NCI-H1417 (cell line): ENCODE measurements at regions not wholly inside any gene's neighbourhood (a gene's known extent, or its start where the extent isn't known, plus 50 kb on each side); places are given as distances from the start of the nearest gene placed in this dataset.

Source experiments
- DNase-seq, 3 experiments: peaks; one replicate each; lab custom pipeline; 2025; lab: John Stamatoyannopoulos, UW

DNA sequence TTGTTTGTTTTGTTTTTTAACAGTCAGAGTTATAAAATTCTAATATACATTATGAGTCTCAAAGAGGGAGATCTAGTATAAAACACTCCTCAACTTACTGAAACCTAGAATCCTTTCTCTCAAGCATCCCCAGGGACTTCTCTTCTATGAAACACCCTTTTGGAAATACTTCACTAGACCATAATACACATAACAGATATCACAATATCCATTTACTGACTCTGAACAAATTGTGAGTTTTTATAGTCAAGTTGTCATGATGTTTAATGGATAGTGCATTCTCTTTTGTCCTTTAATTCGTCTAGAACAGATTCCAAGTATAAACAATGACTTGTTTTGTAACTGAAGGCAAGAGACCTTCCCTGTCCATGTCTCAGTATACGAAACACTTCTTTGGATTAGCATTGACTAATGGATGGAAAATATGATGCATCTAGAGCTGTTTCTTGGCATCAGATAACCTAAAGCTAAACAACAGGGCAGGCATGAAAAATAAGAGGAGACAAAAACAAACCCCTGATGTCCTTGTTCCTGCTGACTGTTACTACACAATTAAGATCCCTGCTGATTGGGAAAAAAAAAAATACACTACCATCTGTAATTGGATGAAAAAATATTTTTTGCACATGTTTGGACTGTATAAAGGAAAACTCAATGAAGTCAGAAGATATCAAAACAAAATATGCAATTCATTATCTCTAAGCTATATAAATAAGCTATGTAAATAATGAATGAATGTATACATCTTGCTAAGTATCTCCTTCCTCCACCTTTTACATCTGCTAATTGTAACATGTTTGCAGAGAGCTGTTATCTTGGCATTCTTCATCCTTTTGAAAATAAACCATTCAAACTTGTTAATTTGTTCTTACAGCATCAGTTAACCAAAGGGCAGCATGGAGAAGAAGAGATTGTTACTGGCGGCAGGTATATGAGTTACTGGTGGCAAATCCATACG lies 214.2 kb downstream of the LACC1 start:
- DNase-seq, result peak in 2 of 3 experiments; percentile 6 to 32

DNA sequence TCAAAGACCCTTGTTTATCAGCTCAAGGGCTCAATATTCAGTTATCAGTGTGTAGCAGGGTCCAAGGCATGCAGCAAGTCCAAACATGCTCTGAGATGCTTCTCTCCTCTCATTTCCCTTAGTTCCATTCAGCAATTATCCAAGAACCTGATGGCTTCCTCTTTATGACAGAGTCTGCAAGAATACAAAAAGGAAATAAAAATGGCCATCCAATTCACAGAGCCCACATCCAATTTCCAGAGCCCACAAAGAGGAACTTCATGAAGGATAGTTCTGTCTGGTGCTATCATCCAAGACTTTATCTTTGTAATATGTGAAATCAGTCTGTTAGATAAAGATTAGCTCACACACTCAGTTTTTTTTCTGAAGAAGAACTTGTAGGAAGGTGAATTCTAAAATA lies 217.2 kb downstream of the LACC1 start:
- no peak for DNase-seq

DNA sequence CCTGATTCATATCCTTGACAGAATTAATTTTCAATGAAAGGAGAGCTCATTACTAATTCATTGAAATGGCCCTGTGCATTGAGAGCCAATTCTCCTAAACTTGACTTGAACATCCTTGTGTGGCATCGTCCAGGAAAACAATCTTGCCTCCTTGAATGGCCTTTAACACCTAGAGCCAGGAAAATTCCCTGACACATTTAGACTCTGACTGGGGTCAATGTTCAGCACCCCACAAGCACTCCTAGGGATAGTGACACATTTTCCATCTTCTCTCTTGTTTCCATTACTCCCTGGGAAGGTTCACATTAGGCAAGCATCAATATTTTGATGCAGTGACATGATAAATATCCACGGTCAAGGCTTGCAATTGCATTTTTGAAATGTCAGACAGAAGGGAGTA lies 218.9 kb downstream of the LACC1 start:
- DNase-seq, result no peak

DNA sequence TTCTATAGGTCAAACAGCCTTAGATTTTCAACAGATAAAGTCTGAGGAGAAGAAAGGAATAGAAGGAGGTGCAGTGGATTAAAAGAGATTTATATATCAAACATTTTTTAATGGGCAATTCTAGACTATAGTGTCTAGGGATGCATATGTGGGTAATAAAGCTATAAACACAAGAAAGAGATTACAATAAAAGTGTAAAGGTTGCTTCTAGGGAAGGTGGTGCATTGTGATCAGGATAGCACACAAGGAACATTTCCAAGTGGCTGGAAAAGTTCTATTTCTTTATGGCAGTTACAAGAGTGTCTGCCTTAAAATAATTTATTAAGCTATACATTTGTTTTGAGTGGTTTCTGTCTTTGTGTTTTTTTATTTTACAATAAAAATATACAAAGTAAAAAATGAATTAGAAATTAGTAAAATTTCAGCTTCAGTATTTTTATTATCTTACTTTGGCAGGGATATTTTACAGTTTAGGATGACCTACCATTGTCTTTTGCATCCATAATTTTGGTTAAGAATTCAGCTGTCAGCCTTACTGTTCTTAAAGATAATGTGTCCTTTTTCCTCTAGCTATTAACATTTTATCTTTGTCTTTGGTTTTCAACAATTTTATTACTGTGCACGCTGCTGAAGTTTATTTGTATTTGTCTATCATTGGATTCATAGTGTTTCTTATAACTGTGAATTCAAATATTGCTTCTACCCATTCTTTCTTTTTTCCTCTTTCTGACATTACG lies 221.8 kb downstream of the LACC1 start:
- DNase-seq, result no peak

DNA sequence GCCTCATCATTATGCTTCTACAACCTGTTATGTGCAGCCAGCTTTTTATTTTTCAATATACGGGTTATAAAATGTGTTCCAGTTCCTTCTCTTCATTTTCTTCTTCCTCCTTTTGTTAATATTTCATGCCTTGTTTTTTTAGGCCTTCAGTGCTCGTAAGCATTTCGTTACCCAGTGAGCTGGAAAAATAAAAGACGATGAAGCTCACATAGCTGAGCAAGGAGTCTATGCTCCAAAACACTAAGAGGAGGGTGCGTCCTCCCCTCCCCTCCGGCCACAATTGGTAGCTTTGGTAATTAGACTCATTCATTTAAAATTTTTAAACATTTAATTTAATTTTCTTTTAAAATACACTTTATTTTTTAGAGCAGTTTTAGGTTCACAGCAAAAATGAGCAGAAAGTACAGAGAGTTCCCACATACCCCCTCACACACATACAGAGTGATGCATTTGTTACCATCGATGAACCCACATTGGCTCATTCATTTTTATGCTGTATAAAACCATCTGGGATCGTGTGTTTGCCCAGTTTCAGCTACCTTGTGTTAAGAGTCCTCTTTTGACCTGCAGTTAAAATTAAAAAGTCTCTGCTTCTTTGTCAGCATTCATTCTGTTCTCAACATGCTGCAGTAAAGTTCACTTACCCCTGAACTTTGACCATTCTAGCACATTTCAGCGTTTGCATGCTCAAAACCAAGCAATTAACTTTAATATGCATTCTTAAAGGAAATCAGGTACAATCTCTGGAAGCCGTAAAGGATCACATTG lies 223.9 kb downstream of the LACC1 start:
- DNase-seq, result no peak

DNA sequence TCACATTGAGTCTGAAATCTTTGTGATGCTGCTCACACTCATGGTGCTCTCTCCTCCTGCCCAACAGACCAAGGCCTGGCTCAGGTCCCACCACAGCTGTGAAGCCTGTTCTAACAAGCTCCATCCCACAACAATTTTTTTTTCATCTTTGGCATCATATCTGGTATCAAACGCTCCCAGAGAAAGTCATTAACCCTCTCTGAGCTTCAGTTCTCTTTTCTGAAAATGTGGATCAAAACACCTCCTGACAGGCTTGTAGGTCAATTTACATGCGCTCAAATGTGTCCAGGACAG lies 224.4 kb downstream of the LACC1 start:
- DNase-seq, result no peak

DNA sequence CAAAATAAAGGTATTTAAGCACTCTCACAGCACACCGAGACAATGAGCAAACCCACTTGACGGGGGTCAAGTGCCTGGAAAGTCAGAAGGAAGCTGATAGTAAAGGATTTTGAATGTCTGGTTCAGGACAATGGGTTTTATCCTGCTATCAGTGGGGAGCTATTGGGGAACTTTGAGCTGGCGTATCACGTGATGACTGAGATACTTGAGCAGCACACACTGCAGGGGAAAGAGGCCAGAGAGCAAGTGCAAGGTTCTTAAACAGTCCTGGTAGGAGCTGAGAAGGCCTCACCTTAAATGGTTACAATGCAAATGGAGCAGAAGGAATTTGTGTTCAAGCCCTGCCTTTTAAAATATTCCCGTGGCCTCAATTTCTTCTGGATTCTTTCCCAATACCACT lies 225.3 kb downstream of the LACC1 start:
- DNase-seq, result no peak

DNA sequence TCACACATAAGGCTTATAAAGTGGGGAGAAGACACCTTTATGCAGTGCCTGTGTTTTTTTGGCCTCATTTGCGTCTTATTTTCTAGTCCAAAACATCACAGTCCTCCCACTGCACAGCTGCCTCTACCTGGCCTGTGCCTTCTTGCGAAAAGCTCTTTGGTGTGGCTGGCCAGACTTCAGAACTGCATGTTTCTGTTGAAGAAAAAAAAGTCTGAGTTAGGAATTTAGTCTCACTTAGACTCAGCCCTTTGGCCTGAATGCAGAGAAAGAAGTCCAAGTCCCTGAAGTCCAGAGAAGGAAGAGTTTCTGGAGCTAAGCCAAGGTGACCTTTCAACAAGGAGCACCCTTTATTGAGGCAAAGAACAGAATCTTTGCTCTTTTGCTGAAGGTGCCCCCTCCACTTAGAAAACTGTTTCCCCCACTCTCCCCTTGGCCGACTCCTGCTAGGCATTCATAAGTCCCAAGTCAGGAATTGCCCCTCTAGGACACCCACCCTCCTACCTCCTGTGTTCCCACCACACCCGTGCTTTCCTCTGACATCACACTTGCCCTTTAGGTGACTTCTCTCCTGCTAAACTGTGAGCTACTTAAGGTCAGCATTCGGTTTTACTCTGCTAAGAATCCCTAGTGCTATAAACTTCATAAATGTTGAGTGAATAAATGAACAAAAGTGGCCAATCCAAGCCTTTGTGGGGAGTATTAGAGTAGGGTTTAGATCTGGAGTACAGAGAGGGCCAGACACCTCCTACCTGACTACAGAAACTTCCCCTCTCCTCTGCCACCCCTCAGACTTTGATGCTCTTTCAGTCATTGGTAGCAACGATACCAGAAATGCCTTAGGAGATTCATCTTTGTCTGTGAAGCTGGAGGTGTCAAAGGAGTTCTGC lies 226.8 kb downstream of the LACC1 start:
- DNase-seq, result no peak

DNA sequence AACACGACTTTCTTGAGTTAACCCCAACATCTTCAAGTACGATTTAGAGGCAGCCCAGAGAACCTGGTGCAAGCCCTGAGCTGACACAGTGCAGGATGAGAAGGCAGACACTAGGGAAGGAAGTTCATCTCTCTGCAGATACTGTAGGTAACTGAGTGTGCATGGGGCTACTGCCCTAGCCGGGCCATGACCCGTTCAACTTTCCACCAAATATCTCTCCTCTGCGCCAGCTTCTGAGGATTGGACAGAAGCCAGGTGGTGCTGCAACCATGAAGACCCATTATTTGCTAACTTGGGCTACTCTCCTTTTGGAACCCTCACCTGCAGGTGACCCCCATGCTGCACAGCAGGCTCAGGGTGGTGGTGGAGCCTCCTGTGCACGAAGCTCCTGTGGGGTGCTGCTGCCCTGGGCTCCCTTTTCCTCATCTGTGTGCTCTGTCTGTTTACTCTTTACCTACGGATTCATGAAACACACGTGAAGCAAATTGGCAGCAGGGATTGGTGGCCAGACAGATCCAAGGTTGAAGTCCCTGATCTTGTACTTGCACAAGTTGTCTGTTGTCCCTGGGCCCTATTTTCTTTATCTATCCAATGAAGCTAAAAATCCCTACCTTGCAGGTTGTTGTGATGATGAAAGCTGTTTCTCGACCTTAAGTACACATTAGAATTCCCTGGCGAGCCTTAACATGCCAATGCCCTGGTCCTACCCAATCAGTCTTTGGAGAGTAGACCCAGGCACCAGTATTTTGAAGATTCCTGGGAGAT lies 227.8 kb downstream of the LACC1 start:
- DNase-seq, result no peak

DNA sequence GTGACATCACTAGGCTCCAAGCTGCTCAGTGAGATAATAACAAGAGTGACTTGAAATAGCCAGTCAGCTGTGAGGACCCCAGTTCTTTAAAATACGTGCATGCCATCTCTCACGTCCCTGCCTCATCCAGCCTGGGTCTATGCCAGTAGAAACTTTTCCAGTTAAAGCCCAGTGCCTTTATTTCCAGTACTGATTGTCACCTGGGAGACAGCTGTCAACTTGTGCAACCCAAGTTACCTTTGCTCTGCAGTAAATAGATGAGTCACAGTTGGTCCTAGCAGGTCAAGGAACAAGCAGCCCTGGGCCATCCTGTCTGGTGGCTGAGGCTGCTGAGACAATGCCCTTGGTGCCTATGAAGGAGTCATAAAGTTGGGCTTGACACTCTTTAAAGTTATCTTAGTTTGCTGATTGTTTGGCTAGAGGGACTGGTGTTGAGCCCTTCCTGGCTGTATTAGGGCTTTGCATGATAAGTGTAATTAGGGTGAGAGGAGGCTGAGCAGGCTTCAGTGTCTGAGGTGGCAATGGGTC lies 228.7 kb downstream of the LACC1 start:
- no peak for DNase-seq

DNA sequence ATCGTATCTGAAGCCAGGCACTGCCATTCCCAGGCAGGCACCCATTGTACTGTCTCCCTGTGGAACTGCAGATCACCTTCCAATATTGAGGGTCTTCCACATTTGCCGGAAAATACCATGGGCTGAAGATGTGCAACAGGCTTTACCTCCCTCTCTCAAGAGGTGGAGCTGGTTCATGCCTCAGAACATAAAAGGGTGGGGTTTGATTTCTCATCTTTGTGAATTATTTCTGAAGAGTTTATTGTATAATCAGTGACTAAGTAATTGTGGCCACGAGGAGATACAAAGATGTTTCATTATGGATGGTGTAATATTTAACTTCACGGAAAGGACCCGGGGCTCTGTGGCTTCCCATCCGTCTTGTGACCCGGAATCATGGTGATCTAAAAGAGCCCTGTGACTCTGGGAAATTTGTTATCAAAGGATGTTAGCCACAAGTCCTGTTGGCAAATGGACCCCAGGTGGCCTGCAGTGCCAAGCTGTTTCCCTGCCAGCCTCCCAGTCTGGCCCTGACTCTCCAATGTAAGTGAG lies 230.5 kb downstream of the LACC1 start:
- DNase-seq, result no peak

DNA sequence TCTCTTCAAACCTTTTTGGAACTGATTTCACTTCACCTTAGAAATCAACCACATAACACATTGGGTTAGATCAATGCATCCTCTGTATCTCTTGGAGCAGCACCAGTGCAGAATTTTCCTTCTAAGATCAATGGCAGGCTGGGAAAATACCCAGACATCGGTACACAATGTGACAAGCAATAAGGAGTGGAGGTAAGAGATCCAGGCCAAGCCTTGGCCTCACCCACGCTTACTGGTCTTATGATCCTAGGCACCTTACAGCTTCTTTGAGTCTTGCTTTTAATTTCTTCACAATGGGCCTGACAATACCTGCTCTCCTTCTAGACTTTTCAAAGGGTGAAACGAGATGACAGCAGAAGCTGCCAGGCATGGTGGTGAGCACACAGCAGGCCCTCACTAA lies 232.0 kb downstream of the LACC1 start:
- no peak for DNase-seq

DNA sequence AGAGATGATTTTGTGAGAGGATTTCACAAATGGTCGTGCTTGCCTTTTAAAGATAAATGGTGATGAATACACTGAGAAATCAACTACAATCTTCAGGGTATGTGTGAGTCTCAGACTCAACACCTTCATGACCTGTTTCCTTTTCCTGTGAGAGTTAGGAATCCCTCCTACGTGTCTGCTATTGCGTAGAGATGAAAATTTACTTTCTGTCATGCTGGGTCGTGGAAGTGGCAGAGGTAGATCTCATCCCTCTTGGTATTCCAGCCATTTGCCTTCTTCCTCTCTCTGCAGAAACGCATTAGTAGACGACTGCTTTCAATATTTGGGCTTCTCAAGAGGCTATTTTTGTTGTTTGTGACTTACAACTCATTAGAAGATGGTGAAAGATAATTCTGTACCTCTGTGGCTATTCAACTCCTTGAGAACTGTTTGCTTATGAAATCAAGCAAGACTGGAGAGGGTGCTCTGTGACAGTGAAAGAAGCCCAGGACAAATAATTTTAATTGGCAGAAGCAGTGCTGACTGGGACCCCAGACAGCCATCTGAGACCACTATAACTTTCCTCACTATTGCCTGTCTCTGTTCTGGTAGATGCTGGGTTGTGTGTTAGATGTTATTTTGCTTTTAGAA lies 233.1 kb downstream of the LACC1 start:
- no peak for DNase-seq

DNA sequence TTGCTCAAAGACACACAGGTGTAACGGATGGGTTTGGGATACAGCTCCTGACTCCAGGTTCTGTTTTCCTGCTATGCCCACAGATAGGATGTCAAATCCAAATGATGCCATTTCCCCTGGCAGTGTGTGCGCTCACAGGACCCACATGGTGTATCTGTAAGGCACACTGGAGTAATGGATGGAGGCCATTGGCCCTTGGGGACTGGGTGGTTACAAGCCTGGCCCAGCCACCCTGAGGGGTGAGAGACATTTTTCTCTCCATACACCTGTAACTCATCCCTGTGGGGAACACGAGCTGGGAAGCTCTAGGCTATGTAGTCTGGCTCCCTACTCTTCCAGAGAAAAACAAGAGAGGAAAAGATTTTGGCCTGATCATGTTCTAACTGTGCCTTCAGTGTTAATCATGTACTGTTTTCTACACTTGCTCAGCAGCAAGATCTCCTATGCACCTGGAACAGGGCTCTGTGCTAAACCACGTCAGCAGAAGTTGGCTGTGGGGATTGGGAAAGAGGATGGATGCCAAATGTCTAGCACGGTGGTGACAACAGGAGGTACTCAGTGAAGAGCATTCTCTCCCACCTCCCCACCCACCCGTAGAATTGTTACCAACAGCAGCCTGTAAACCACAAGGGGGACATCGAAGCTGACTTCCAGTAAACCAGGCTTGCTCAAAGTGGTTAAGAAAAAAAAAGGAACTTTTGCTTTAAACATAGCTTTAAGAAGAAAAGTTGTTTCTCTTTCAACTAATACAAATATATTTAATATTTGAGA lies 237.0 kb downstream of the LACC1 start:
- no peak for DNase-seq

DNA sequence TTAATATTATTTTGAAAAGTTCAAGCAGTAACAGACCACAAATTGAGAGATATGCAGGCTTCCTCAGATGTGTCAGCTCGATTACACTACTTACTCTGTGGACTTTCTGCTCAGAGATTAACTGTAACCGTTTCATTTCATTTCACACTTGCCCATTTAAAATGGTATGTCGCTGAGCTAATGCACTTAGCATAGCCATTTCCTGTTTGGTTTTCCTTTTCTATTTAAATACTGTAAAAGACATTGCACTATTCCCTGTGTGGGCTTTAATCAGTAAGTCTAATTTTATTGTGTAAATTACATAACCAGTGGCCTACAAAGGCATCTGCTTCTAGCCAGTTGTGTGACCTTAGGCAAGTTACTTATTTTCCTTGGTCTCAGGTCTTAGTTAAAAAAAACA lies 237.6 kb downstream of the LACC1 start:
- no peak for DNase-seq

DNA sequence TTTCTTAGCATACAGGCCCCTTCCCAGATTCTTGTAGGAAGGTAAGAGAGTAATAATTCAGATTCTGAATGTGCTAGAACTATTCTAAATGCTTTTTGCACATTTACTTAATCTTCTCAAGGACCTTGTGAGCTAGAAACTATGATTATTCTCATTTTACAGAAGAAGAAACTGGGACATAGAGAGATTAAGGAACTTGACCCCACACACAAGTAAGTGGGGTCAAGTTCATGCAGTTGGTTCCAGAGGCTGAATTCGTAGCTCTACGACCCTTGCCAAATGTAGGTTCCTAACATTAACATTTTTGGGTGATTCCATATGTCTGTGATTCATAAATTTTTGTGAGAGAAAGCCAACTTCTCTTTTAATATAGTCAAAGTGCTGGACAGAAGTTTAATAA lies 238.1 kb downstream of the LACC1 start:
- DNase-seq, result no peak

DNA sequence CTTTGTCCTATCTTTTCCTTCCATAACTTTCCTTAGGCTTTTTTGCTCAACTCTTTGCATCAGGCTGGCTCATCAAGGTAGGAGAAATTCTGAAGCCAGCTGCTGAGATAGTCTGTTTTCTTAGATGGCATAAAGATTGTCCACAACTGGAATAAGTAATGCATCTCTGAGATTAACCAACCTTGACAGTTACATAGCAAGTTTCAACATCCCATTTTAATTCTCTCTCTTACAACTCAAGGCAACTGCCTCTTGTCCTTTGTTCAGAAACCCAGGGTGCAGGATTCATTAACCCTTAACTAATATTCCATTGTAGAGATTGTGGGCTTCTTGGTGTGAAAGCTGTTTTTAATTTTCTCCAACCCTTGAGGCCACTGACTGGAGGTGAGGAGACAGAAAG lies 239.2 kb downstream of the LACC1 start:
- no peak for DNase-seq

DNA sequence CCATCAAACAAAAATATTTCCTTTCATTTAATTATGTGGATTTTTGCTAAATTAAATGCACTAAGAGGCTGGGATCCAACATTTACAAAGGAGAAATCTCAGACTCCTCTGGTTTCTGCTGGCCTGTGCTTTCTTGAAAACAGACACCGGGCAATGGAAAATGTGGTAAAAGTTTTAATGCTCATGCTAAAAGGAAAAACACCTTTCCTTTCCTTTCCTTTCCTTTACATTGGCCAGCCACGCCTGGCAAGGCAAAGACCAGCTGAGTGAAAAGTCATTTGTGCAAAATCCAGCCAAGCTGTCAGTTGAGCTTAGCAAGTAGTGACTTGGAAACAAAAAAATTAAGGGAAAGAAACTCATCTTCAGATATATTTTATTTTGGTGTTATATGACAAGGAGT lies 240.3 kb downstream of the LACC1 start:
- no peak for DNase-seq
